Left lobe of liver (tissue), 2 donors: ENCODE measurements at regions not wholly inside any gene's neighbourhood (a gene's known extent, or its start where the extent isn't known, plus 50 kb on each side); places are given as distances from the start of the nearest gene placed in this dataset.
"Not testable (repeated sequence)": the region's sequence is repeated elsewhere in the genome, so short reads cannot be mapped to it uniquely, and the experiment has no call there.

Source experiments
- ATAC-seq: fragments of 200-7000 bp; cut with Tn5 transposase; one replicate; pipeline ENCODE4 v1.9.1; 2020; ENCODE audit warnings: mild to moderate bottlenecking, moderate library complexity
- DNase-seq: peaks from one replicate; pipeline ENCODE4 v3.0.0-alpha.2; 2020; ENCODE audit warnings: low spot score
- donor health status: DM: no; HTN: no; CAD: no; lungs with moderate emphysema.
- donor health status: DM: no; HTN: yes; CAD: no.

DNA sequence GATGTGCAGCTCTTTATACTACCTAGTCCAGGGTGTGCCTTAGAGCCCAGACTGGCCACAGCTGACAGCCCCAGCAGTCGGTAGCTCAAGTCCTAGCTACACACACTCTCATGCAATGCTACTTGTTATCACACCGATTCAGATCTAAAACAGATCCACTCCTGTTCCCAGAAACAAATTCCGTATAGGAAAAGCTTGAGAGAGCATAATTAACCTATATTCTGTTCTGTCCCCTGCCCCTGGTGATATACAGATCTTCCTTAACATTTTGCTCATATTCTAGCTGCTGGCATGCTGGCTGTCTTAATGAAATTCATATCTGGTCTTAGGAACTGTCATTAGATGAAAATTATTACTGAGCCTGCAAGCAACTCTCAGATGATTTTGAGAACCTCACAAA lies 204.3 kb downstream of the SOX2 start:
- DNase-seq = no peak
- ATAC-seq = no peak

DNA sequence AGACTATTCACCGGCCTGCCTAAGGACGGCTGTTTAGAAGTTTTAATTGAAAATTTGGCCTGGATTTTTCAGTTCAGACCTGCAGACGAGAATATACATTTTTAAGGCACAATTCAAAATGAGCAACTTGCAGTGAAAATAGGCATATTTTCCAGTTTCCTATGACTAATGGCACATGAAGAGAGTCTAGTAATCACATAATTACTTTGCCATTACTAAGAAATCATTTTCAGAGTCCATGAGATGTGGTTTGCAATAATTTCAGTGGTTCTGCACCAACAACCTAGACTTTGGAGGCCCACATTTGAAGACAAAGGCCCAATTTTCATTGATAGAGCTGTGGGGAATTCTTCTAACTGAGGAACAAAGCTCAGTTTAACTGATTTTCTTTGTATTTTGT lies 205.3 kb downstream of the SOX2 start:
- ATAC-seq = no peak
- no peak for DNase-seq

DNA sequence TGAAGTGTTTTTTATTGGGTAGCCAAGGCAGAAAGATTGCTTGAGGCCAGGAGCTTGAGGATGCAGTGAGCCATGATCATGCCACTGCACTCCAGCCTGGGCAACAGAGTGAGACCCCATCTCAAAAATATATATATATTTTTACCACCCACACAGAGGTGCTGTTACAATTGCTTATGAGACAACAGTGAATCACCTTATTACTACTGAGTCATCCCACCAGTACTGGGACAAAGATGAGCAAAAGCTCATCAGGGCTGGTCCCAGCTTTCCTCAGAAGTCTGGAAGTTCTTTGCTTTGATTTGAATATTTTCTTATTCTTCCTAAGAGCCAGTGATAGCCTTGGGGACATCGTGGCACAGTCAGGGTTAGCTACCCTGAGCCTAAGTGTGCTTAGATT lies 207.7 kb downstream of the SOX2 start:
- no peak for ATAC-seq
- no peak for DNase-seq

DNA sequence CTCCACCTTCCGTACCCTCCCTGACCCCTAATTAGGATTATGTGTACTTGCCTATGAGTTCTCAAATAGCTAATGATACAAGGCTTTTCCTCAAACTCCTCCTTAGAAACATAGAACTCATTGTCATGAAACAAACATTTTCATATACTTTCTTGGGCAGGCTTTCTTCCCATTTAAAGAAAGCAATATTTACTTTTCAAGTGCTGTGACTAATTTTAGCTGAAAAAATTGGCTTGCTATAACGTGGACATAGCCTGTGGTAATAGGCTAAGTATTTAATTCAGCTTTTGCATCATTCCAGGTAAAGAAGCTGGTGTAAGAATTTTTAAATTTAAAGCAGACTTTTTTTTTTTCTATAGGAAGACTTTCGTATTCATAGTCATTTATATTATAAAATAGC lies 208.7 kb downstream of the SOX2 start:
- DNase-seq (no peak), ATAC-seq (no peak)

DNA sequence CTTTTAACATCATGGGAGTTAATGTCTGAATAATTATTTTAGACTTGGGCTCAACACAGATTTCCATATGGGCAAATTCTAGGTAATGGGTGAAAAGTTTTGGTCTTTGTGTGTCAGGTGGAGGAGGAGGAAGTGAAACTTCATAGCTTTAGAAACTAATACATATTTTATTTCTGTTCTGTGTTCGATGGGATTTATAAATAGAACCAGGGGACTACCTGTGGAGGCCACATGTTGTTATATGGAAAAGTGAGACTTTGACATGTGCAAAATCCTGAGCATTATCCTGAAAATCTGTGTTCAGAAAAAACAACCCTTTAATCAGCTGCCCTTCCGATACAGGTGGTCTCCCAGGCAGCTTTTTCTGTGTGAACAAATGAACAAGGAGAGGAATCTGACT lies 209.5 kb downstream of the SOX2 start:
- no peak for DNase-seq
- ATAC-seq = no peak

DNA sequence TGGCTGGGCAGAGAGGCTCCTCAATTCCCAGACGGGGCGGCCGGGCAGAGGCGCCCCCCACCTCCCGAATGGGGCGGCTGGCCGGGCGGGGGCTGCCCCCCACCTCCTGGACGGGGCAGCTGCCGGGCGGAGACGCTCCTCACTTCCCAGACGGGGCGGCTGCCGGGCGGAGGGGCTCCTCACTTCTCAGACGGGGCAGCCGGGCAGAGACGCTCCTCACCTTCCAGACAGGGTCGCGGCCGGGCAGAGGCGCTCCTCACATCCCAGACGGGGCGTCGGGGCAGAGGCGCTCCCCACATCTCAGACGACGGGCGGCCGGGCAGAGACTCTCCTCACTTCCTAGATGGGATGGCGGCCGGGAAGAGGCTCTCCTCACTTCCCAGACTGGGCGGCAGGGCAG lies 214.1 kb downstream of the SOX2 start:
- DNase-seq, ATAC-seq: not testable (repeated sequence)

DNA sequence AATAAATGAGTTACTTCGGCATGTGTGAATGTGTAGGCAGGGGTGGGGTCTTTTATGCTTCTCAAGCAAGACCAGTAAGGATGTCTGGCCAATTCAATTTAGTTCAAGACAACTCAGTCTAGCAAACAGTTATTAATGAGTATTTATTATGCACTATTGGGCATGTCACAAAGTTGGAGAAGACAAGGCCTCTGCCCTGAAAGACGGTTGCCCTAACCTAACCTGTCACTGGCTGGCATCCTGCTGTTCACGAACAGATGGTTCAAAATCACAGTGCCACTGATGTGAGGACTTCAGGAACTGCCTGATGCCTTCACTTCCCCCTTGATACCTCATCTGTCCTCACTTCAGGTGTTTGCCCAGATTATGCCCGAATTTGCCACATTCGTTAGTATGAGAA lies 217.8 kb downstream of the SOX2 start:
- ATAC-seq (no peak), DNase-seq (no peak)

DNA sequence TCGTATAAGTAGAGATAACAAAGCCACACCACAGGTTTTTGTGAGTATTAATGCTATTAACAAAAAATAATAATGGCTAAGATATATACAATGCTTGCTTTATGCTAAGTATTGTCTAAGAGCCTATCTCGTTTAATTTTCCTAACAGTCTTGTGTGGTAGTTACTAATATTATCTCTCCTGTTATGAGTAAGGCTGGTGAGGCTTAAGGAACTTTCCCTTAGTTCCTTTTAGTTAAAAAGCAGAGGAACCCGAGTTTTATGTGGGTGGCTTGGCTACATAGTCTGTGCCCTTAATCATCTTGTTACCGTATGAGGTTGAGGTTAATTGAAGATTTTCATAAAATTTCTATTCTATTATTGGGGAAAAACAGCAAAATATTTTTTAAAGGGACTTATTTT lies 218.4 kb downstream of the SOX2 start:
- DNase-seq = no peak

DNA sequence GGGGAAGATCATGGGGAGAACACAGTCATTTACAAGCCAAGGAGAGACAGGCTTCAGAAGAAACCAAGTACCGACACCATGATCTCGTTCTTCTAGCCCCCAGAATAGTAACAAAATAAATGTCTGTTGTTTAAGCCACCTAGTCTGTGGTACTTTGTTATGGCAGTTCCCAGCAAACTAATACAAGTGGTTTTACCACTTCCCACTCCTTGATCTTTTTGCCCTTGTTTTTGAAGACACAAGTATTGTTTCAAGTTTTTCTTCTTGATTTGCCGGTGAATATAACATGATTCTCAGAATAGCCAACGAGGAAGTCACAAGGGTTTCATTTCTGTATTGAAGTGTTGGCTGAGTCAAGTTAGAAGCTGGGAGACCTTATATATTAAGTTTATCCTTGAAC lies 220.3 kb downstream of the SOX2 start:
- ATAC-seq = no peak
- no peak for DNase-seq

More for the DNA sequence above, 218.4 kb downstream of the SOX2 start:
- no peak for ATAC-seq

DNA sequence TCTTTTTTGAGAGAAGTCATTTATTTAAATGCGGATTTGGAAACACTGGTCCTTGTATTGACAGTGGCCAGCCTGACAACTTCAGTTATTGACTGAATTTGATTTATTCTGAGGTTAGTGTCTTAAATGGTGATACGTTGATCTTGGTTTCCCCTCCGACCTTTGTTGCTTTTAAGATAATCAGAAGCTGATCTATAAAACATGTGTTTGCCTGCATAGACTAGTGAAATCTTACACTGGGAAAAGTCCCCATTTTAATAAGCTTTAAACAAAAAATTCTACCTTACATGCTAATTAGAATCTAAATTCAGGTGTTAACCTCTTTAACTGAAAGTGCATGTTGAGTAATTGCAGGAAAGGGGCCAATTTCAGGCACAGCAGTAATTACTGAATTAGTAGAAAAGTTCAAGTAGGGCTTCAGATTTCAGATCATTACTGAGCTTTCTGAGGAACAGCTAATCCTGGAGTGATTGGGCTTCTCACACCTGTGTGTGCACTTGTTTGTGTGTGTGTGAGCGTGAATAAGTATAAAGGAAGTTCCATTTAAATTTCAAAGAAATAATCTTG lies 221.4 kb downstream of the SOX2 start:
- ATAC-seq (no peak), DNase-seq (no peak)

DNA sequence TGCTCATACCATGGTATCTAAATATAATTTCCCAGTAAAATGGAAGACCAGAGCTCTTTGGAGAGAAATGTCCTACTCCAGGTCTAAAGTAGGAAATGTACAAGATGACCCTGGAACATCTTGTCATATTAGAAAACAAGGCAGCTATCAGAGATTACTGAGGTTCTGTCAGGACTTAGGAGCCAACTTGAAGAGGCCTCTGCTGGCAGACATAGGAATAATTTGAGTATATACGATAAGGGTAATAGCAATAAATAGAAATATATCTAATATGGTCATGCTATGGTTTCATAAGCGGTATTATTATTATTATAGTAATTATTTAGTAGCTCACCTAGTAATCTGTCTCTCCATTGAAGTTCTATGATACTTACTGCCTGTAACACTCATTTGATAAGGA lies 224.2 kb downstream of the SOX2 start:
- ATAC-seq (no peak), DNase-seq (no peak)

DNA sequence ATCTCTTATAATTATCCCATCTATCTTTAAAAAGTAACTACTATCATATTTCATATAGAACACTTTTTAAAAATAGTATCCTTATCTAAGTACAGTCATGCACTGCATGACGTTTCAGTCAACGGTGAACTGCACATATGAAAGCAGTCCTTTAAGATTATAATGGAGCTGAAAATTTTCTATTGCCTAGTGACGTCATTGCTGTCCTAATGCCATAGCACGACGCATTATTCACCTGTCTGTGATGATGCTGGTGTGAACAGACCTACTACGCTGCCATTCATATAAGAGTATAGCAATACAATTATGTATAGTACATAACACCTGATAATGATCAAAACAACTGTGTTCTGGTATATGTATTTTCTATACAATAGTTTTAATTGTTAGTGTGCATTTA lies 225.0 kb downstream of the SOX2 start:
- DNase-seq (no peak), ATAC-seq (no peak)

DNA sequence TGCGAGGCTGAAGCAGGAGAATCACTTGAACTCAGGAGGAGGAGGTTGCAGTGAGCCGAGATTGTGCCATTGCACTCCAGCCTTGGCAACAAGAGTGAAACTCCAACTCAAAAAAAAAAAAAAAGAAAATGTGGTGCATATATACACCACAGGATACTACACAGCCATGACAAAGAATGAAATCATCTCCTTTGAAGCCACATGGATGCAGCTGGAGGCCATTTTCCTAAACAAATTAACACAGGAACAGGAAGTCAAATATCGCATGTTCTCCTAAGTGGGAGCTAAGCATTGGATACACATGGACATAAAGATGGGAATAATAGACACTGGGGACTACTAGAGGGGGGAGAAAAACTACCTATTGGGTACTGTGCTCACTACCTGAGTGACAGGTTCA lies 226.9 kb downstream of the SOX2 start:
- not testable (repeated sequence) for ATAC-seq, DNase-seq

DNA sequence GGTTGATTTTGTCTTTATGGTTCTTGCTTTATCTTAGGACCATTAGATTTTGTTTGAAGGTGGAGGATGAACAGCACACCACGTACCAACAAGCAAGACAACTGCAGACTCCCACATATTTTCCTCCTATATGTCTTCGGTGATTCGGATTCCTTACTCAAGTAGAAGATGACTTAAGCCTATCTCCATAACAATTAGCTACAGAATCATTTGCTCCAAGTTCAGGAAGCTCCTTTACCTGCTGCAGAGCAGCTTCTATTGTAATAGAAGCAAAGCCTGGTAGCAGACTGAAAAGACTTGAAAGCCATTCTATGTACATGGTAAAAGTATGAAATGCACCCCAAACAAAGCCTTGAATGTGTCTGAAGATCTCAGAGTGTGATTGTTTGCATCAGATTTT lies 229.0 kb downstream of the SOX2 start:
- ATAC-seq = no peak
- no peak for DNase-seq

DNA sequence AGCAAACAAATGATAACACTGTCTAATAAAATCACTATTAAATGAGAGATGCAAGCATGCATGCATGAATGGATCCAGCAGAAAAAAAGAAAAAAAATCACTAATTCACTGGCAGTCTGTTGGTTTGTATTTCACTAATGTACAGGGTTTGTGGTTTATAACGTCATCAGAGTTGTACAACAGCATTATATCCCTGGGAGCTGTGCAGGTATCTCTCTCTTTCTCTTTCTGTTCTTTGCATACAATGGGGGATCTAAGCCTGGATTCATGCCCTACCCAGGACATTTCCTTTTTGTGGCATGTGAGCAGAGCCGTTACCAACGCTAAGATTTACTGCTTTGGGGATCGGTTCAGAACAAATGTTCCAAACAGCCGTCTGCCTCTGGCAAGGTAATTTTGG lies 229.5 kb downstream of the SOX2 start:
- DNase-seq (no peak), ATAC-seq (no peak)

DNA sequence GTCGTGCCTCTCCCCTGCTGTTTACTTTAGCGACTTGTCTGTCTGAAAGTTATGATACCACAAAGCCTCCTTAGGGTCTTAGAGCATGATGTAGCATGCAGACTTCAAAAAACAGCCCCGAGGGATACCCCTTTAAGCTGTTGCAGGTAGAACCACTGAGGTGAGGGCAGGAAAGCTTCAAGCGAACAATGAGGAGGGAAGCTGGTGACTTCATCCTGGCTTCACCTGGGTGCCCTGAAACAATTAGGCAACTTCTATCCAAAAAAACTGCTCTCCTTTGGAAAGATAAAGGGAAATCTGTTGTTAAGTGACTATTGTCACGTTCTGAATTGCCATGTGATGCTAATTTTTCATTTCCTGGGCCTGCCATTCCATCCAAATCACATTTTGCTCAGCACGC lies 231.6 kb downstream of the SOX2 start:
- no peak for DNase-seq
- ATAC-seq = no peak

DNA sequence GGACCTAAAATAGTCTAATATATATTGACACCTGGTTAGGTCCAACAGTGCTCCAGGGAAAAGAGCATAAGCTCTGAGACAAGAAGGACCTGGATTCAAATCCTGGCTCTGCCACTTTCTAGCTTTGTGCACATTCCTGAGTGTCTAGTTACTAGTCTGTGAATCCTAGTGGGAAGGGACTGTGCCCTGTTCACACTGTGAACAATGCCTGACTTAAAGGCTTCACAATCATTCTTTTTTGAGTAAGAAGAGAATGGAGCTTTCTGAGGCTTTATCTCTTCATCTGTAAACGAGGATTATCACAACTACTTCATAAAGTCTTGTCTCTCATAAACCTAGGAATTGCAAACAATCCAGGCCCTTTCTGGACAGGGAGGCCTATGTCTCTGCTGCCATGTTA lies 235.9 kb downstream of the SOX2 start:
- DNase-seq = no peak
- ATAC-seq = no peak

DNA sequence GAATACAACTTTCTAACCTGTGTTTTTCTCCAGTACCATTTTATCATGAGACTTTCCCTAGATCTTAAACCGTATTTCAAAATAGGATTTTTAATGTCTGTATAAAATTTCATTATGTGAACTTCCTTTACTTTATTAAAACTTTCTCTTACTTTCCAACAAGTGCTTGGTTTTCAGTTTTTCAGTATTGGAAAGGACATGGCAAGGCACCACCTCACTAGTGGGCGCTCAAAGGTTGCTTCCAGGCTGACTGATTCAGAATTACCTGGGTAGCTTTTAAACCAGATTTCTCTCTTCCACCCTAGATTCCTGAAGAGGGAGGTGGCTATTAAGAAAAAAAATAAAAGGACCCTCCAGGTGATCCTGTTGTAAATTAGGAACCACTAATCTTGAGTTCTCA lies 236.6 kb downstream of the SOX2 start:
- DNase-seq (no peak), ATAC-seq (no peak)

DNA sequence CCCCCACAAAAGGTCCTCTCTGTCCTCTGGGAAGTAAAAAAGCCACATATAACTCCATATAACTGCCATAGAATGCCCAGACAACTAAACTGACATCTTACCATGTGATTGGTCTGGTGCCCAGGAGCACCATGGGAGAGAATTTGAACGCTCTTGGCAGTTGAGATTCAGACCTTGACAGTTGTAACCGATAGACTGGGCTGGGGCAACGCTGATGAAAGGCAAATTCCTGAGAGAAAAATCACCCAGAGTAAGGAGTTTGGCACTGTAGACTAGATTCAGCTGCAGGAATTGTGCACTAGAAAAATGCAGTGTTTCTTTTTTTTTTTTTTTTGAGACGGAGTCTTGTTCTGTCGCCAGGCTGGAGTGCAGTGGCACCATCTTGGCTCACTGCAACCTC lies 240.5 kb downstream of the SOX2 start:
- no peak for DNase-seq
- no peak for ATAC-seq

DNA sequence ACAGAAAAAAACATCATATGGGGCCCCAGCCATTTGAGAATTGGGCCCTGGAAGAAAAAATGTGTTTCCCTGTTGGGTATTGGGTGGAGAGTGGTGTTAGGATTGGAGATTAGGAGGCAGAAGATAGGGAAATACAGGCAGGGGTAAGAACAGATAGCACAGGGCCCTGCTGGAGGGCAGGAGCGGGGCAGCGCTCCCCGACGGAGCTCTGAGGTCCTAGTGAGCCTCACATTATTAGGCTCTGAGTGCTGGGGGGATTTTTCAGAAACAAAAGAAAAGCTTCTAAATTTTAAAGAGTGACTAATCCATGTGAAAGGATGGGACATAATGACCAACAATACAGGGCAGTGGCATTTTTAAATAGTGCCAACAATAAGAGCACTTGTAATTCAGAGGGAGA lies 241.2 kb downstream of the SOX2 start:
- DNase-seq (no peak), ATAC-seq (no peak)

DNA sequence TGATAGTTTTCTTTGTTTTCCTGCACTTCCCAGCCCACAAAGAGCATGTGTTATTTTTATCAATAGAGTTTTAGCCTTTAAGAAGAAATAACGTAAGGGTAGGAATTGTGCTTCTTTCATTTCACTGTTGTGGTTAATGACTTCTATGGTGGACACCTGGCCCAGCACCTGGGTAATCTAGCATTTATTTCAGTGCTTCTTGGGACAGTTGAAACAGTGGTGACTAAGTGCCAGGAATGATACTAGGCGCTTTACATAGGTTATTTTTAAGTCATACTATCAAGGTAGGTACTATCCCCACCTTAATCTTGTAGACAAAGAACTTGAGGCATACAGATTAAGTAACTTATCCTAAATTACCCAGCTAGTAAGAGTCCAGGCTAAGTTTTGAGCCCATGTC lies 243.8 kb downstream of the SOX2 start:
- DNase-seq = no peak
- ATAC-seq = no peak

DNA sequence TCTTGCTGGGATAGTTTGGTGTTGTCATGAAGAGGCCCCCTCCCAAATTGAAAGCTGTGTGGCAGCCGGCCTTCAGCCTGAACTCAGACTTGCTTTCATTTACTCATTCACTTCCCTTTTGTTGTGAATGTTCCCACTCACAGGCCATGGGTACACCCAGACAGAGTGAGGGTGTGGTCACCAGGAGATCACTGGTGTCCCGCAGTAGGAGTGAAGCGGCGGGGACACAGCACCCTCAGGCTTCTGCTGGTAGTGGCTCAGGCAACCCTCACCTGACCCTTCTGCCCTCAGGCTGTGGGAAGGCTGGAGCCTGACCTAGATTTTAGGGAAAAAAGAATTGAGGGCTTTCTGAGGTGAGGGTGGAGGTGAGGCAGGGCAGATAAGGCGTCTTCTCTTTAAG lies 244.4 kb downstream of the SOX2 start:
- DNase-seq (no peak), ATAC-seq (no peak)

DNA sequence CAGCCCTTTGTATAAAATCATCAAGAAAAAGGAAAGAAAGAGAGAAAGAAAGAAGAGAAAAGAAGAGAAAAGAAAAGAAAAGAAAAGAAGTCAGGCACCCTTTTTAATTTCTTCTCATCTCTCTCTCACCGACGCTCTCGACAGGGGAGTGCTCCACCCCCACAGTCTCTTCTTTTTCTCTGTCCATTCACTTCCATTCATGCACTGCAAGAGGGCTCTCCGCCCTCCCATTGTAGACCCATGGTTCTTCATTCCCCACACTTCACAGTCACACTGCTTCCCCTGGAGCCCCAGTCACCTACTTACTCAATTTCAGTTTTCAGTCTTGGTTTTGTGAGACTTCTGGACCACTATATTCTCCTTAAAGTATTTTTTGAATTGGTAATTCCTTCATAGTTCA lies 254.7 kb downstream of the SOX2 start:
- ATAC-seq (no peak), DNase-seq (no peak)

DNA sequence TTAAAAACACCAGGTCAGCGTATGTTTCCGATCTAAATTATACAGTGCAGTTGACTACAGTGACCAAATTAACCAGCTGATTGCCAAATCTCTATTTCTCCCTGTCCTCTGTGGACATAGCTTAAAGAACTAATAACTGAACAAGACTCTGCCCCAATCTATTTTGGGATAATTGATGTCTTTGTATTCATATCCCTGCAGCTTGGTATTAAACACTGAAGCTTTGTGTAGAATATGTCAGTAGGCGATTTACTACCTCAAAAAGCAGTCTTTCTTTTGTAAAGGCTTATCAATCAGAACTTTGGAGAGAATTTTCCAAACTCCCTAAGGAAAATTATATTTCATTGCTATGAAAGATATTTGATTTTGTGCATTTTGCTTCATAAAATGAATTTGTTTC lies 258.2 kb downstream of the SOX2 start:
- DNase-seq = no peak
- no peak for ATAC-seq
